Thyroid gland (tissue), 4 donors: ENCODE measurements at regions not wholly inside any gene's neighbourhood (a gene's known extent, or its start where the extent isn't known, plus 50 kb on each side); places are given as distances from the start of the nearest gene placed in this dataset.
"Not testable (repeated sequence)": the region's sequence is repeated elsewhere in the genome, so short reads cannot be mapped to it uniquely, and the experiment has no call there.

Experiments
- POLR2A ChIP-seq, 2 donors: fragments of 450-650 bp; IDR thresholded peaks; one replicate each; pipeline ENCODE4 v1.6.1; 2017; ENCODE audit warnings: antibody characterized with exemption in 2 of 2, mild to moderate bottlenecking in 2 of 2, moderate library complexity in 1 of 2
- TF ChIP-seq, protein P1 (sequence below), 6 experiments: fragments of 200-600 bp in 3 of 6; fragments of 450-650 bp in 3 of 6; sonication (generic) in 3 of 6; IDR thresholded peaks; one replicate each; pipeline ENCODE4 v1.5.1; 2016 to 2019; ENCODE audit warnings: antibody characterized with exemption in 6 of 6, mild to moderate bottlenecking in 2 of 6, inconsistent platforms in 1 of 6, moderate library complexity in 1 of 6

DNA sequence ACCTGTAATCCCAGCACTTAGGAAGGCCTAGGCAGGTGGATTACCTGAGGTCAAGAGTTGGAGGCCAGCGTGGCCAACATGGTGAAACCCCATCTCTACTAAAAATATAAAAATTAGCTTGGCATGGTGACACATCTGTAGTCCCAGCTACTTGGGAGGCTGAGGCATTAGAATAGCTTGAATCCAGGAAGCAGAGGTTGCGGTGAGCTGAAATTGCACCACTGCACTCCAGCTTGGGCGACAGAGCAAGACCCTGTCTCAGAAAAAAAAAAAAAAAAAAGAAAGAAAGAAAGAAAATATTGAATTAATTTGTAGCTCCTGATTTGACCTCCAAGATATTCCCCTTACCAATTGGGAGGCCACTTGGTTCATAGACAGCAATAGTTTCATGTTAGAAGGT, 73.7 kb downstream of the SPIN4 start:
- not testable (repeated sequence) for TF ChIP-seq POLR2A (IDR thresholded peaks at IDR 0.05)
- TF ChIP-seq, protein P1, sequence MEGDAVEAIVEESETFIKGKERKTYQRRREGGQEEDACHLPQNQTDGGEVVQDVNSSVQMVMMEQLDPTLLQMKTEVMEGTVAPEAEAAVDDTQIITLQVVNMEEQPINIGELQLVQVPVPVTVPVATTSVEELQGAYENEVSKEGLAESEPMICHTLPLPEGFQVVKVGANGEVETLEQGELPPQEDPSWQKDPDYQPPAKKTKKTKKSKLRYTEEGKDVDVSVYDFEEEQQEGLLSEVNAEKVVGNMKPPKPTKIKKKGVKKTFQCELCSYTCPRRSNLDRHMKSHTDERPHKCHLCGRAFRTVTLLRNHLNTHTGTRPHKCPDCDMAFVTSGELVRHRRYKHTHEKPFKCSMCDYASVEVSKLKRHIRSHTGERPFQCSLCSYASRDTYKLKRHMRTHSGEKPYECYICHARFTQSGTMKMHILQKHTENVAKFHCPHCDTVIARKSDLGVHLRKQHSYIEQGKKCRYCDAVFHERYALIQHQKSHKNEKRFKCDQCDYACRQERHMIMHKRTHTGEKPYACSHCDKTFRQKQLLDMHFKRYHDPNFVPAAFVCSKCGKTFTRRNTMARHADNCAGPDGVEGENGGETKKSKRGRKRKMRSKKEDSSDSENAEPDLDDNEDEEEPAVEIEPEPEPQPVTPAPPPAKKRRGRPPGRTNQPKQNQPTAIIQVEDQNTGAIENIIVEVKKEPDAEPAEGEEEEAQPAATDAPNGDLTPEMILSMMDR (IDR thresholded peaks at IDR 0.05), result not testable (repeated sequence)
